Adrenal gland (tissue), 9 donors: ENCODE measurements at regions not wholly inside any gene's neighbourhood (a gene's known extent, or its start where the extent isn't known, plus 50 kb on each side); places are given as distances from the start of the nearest gene placed in this dataset.

Experiments used
- DNase-seq, 7 donors: peaks; one replicate each; pipeline ENCODE4 v3.0.0-alpha.2; 2019 to 2020
- H3K27ac ChIP-seq, 5 donors: fragments of 200-600 bp; sonication (generic) in 4 of 5; 1 replicate in 3 of 5; 2 replicates in 2 of 5; pipeline versions ENCODE4 v1.5.1 to v1.8.0; 2016 to 2020; ENCODE audit warnings: mild to moderate bottlenecking in 1 of 5
- H3K27me3 ChIP-seq: fragments of 200-600 bp; 2 replicates; pipeline ENCODE4 v1.8.0; 2021
- H3K36me3 ChIP-seq, 2 donors: fragments of 200-600 bp; replicated peaks in 1 of 2; 1 replicate in 1 of 2; 2 replicates in 1 of 2; pipeline versions ENCODE4 v1.5.1 to v1.8.0; 2018 to 2022
- H3K4me1 ChIP-seq, 2 donors: fragments of 200-600 bp; replicated peaks in 1 of 2; 1 replicate in 1 of 2; 2 replicates in 1 of 2; pipeline versions ENCODE4 v1.5.1 to v1.8.0; 2018 to 2021
- H3K4me3 ChIP-seq, 4 donors: fragments of 200-600 bp; sonication (generic) in 3 of 4; one replicate each; pipeline ENCODE4 v1.5.1; 2016 to 2018
- H3K9me3 ChIP-seq, 3 donors: fragments of 200-600 bp; sonication (generic) in 1 of 3; replicated peaks in 1 of 3; 1 replicate in 2 of 3; 2 replicates in 1 of 3; pipeline versions ENCODE4 v1.5.1 to v1.8.0; 2016 to 2021
- POLR2A ChIP-seq, 2 donors: fragments of 450-650 bp; IDR thresholded peaks; one replicate each; pipeline ENCODE4 v1.6.1; 2017; ENCODE audit warnings: antibody characterized with exemption in 2 of 2, mild to moderate bottlenecking in 2 of 2, moderate library complexity in 1 of 2
- WGBS, 4 donors: extraction: QIAGEN DNeasy Blood & Tissue Kit in 2 of 4; methylation state at CpG; one replicate each; pipeline versions ENCODE4 v1.1.5 to v1.1.7; 2013 to 2017; 5-methylcytosine and 5-hydroxymethylcytosine counted together
- intact Hi-C, 2 donors: fragments of 100-400 bp; cut with DNase I; formaldehyde crosslinking; loops; one replicate each; pipeline versions ENCODE4 v1.14.1 to v1.15.0; 2022 to 2023
- TF ChIP-seq, protein P1 (sequence below), 6 experiments: fragments of 450-650 bp in 4 of 6; fragments of 200-600 bp in 2 of 6; sonication (generic) in 1 of 6; IDR thresholded peaks; 1 replicate in 5 of 6; 2 replicates in 1 of 6; pipeline versions ENCODE4 v1.5.1 to v1.8.0; 2016 to 2021; ENCODE audit warnings: antibody characterized with exemption in 6 of 6, mild to moderate bottlenecking in 2 of 6, moderate library complexity in 1 of 6
- donor health status: healthy with polysubstance abuse.
- donor health status: Bipolar disorder and iron deficiency.
- donor health status: DM: yes; HTN: yes; CAD: no.
- donor health status: DM: no; HTN: no; CAD: no.
- donor health status: DM: no; HTN: no; CAD: no.

DNA sequence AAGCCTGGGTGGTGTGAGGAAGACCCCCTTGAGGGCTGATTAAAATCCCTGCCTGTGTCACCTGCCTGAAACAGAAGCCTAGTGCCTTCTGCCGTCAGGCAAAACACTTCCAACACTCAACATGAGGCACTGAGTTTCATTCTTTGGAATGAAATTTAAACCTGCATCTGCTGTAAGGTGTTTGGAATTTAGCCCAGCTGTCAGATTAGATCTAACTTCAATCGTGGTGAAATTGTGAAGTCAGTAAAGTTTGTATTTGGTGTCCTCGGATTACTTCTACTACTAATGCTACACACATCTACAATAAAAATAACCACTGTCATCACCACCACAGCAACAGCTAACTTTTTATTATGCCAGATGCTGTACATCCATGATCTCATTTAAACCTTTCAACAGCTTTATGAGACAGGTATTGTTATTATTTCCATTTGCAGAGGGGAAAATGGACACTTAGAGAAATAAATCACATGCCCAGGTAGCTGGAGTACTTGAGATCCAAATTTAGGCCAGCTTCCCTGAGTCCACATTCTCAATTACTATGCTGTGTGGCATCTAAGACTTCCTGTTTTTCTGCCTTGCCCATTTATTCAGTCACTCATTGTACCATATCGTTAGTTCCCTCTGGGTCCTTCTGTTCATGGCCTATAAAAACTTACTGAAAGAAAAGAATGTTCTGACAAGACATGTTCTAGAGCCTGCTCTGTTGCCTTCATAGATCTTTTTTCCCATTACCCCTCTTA lies 98.2 kb upstream of the GCFC2 start:
- TF ChIP-seq, protein P1, sequence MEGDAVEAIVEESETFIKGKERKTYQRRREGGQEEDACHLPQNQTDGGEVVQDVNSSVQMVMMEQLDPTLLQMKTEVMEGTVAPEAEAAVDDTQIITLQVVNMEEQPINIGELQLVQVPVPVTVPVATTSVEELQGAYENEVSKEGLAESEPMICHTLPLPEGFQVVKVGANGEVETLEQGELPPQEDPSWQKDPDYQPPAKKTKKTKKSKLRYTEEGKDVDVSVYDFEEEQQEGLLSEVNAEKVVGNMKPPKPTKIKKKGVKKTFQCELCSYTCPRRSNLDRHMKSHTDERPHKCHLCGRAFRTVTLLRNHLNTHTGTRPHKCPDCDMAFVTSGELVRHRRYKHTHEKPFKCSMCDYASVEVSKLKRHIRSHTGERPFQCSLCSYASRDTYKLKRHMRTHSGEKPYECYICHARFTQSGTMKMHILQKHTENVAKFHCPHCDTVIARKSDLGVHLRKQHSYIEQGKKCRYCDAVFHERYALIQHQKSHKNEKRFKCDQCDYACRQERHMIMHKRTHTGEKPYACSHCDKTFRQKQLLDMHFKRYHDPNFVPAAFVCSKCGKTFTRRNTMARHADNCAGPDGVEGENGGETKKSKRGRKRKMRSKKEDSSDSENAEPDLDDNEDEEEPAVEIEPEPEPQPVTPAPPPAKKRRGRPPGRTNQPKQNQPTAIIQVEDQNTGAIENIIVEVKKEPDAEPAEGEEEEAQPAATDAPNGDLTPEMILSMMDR (IDR thresholded peaks at IDR 0.05): no peak
- no peak for TF ChIP-seq POLR2A (IDR thresholded peaks at IDR 0.05)
- Histone ChIP-seq H3K4me3 (no peak overlapping the region), H3K4me1 (no peaks in the 10 kb centered on the region), H3K36me3 (no peaks in the 10 kb centered on the region), H3K27me3 (no peaks in the 10 kb centered on the region), H3K9me3 (no peaks in the 10 kb centered on the region), H3K27ac (no peak overlapping the region)
- intact Hi-C loops: no loop called here
- no peak for DNase-seq
- 57 to 68% (median 61%) methylated on average over 4 of the region's 4 CpGs for WGBS, 4 donors

DNA sequence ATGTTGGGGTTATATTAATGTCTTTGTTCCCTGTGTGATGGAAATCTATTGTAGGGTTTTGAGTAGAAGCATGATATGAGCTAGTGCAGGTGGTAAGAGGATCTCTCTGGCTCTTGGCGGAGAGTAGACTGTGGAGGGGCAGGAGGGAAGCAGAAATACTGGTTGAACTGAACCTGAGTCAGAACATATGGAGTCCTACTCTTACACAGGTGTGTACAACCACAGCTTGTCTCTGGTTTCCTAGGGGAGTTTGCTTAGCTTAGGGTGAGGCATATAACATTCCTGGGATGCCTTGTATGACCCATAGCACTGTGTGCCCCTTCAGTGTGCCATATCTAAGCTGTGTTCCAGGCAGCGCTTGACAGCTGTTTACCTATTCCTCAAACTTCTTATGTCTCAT lies 97.3 kb upstream of the GCFC2 start:
- Histone ChIP-seq H3K27me3 (no peaks in the 10 kb centered on the region), H3K4me3 (no peak overlapping the region), H3K27ac (no peak overlapping the region), H3K36me3 (no peaks in the 10 kb centered on the region), H3K4me1 (no peaks in the 10 kb centered on the region), H3K9me3 (no peaks in the 10 kb centered on the region)
- 71 to 93% (median 87%) methylated on average over 2 of the region's 2 CpGs for WGBS, 4 donors
- TF ChIP-seq, protein P1 (IDR thresholded peaks at IDR 0.05): no peak
- no peak for TF ChIP-seq POLR2A (IDR thresholded peaks at IDR 0.05)
- intact Hi-C loops: no loop called here
- DNase-seq: no peak

DNA sequence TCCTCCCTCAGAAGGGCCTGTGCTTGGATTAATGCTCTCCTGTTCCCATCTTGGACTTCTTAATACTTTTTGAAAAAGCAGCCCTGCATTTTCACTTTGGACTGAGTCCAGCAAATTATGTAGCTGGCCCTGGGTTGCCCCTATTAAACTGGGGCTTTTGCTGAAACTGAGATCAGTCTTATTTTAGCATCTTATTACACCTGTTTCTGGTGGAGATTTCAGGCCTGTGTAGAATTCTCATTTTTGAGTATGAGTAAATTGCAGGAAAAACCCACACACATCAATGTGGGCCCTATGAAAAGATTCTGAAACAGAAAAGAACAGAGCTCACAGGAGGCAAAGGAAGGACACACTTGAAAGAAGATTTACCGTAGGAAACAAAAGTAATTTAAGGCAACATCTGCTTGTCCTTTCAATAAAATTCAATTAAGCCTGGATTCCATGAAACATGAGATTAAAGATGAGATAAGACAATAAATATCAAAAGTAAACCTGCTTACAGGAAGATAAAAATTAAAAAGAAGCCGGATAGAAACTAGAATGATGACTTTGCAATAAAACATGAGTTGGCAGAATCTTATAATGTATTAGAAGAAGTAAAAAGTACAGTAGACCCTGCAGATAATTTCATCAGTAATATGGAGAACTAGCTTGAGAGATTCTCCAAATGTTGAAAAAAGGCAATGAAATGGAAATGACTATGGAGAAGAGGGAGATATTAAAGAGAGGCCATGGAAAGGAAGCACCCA lies 90.7 kb upstream of the GCFC2 start:
- H3K4me3 ChIP-seq: no peak overlapping the region
- H3K36me3 ChIP-seq: no peaks in the 10 kb centered on the region
- no peaks in the 10 kb centered on the region for H3K9me3 ChIP-seq
- TF ChIP-seq, protein P1 (IDR thresholded peaks at IDR 0.05): no peak
- TF ChIP-seq POLR2A (IDR thresholded peaks at IDR 0.05): no peak
- H3K27ac ChIP-seq: no peak overlapping the region
- no peak for DNase-seq
- intact Hi-C loops: no loop called here
- no peaks in the 10 kb centered on the region for H3K4me1 ChIP-seq
- no peaks in the 10 kb centered on the region for H3K27me3 ChIP-seq
- 59 to 72% (median 64%) methylated on average over 2 of the region's 2 CpGs for WGBS, 4 donors

DNA sequence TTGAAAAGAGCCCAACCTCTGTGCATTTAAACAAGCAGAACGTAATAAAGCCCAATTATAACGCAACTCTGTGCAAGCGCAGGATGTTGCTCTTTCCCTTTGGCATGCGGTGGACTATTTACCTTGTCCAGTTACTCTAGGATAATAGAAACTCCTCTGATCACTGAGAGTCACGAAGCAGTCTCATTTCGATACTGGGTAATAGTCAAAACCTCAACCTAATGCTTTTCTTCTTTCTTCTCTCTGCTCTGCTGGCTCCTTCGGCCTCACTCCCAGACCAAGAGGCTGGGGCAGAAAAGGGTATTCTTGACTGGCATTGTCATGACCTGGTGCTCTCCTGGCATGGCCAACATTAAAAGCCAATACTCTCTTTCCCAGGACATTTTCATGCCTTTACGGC lies 89.7 kb upstream of the GCFC2 start:
- 88 to 96% (median 91%) methylated on average over 8 of the region's 8 CpGs for WGBS, 4 donors
- no peaks in the 10 kb centered on the region for H3K9me3 ChIP-seq
- DNase-seq: no peak
- TF ChIP-seq, protein P1 (IDR thresholded peaks at IDR 0.05): no peak
- TF ChIP-seq POLR2A (IDR thresholded peaks at IDR 0.05): no peak
- no peaks in the 10 kb centered on the region for H3K36me3 ChIP-seq
- H3K4me3 ChIP-seq: no peak overlapping the region
- H3K4me1 ChIP-seq: no peaks in the 10 kb centered on the region
- H3K27ac ChIP-seq: no peak overlapping the region
- H3K27me3 ChIP-seq: no peaks in the 10 kb centered on the region
- intact Hi-C loops: no loop called here
